ENCODE measurements at regions not wholly inside any gene's neighbourhood (a gene's known extent, or its start where the extent isn't known, plus 50 kb on each side); places are given as distances from the start of the nearest gene placed in this dataset.

GRCh38 chr9:99425923-99426842 lies 204.1 kb downstream of the SEC61B start:
- Histone ChIP-seq H3K4me3 (ENCODE audit: low read depth in 1 of 2, low read length in 2 of 2) (no peak overlapping the region), H3K9me3 (ENCODE audit: low read length) (no peaks in the 10 kb centered on the region), H3K9ac (ENCODE audit: low read length) (no peak overlapping the region), H3K4me1 (ENCODE audit: insufficient read depth, low read length) (no peaks in the 10 kb centered on the region), H3K27me3 (ENCODE audit: control insufficient read depth in 1 of 2, insufficient read depth in 2 of 2, low read length in 2 of 2) (no peaks in the 10 kb centered on the region), H3K27ac (ENCODE audit: low read depth, low read length) (no peak overlapping the region), H3K36me3 (ENCODE audit: insufficient read depth, low read length) (no peaks in the 10 kb centered on the region)

- Histone ChIP-seq H3K9me3 (ENCODE audit: low read length) (no peaks in the 10 kb centered on the region), H3K9ac (ENCODE audit: low read length) (no peak overlapping the region), H3K4me3 (ENCODE audit: low read depth in 1 of 2, low read length in 2 of 2) (no peak overlapping the region), H3K27me3 (ENCODE audit: control insufficient read depth in 1 of 2, insufficient read depth in 2 of 2, low read length in 2 of 2) (no peaks in the 10 kb centered on the region), H3K36me3 (ENCODE audit: insufficient read depth, low read length) (no peaks in the 10 kb centered on the region), H3K27ac (ENCODE audit: low read depth, low read length) (no peak overlapping the region), H3K4me1 (ENCODE audit: insufficient read depth, low read length) (no peaks in the 10 kb centered on the region)
These were observed 205.2 kb downstream of the SEC61B start for GRCh38 chr9:99427260-99427659.

GRCh38 chr9:99430301-99430700 lies 208.2 kb downstream of the SEC61B start:
- Histone ChIP-seq H3K27me3 (ENCODE audit: control insufficient read depth in 1 of 2, insufficient read depth in 2 of 2, low read length in 2 of 2) (no peaks in the 10 kb centered on the region), H3K36me3 (ENCODE audit: insufficient read depth, low read length) (no peaks in the 10 kb centered on the region), H3K27ac (ENCODE audit: low read depth, low read length) (no peak overlapping the region), H3K9me3 (ENCODE audit: low read length) (no peaks in the 10 kb centered on the region), H3K4me3 (ENCODE audit: low read depth in 1 of 2, low read length in 2 of 2) (no peak overlapping the region), H3K9ac (ENCODE audit: low read length) (no peak overlapping the region), H3K4me1 (ENCODE audit: insufficient read depth, low read length) (no peaks in the 10 kb centered on the region)

- Histone ChIP-seq H3K27ac (ENCODE audit: low read depth, low read length) (no peak overlapping the region), H3K4me1 (ENCODE audit: insufficient read depth, low read length) (no peaks in the 10 kb centered on the region), H3K9me3 (ENCODE audit: low read length) (no peaks in the 10 kb centered on the region), H3K9ac (ENCODE audit: low read length) (no peak overlapping the region), H3K27me3 (ENCODE audit: control insufficient read depth in 1 of 2, insufficient read depth in 2 of 2, low read length in 2 of 2) (no peaks in the 10 kb centered on the region), H3K36me3 (ENCODE audit: insufficient read depth, low read length) (no peaks in the 10 kb centered on the region), H3K4me3 (ENCODE audit: low read depth in 1 of 2, low read length in 2 of 2) (no peak overlapping the region)
These were observed 209.0 kb downstream of the SEC61B start for GRCh38 chr9:99431103-99431502.

- H3K27ac ChIP-seq (ENCODE audit: low read depth, low read length), result no peak overlapping the region
- H3K9me3 ChIP-seq (ENCODE audit: low read length), result no peaks in the 10 kb centered on the region
- H3K4me3 ChIP-seq (ENCODE audit: low read depth in 1 of 2, low read length in 2 of 2), result no peak overlapping the region
- H3K9ac ChIP-seq (ENCODE audit: low read length), result no peak overlapping the region
- no peaks in the 10 kb centered on the region for H3K36me3 ChIP-seq (ENCODE audit: insufficient read depth, low read length)
- no peaks in the 10 kb centered on the region for H3K4me1 ChIP-seq (ENCODE audit: insufficient read depth, low read length)
- no peaks in the 10 kb centered on the region for H3K27me3 ChIP-seq (ENCODE audit: control insufficient read depth in 1 of 2, insufficient read depth in 2 of 2, low read length in 2 of 2)
These were observed 210.0 kb downstream of the SEC61B start for GRCh38 chr9:99432075-99432474.

GRCh38 chr9:99433095-99433494 lies 211.0 kb downstream of the SEC61B start:
- Histone ChIP-seq H3K4me1 (ENCODE audit: insufficient read depth, low read length) (no peaks in the 10 kb centered on the region), H3K36me3 (ENCODE audit: insufficient read depth, low read length) (no peaks in the 10 kb centered on the region), H3K9ac (ENCODE audit: low read length) (no peak overlapping the region), H3K4me3 (ENCODE audit: low read depth in 1 of 2, low read length in 2 of 2) (no peak overlapping the region), H3K27ac (ENCODE audit: low read depth, low read length) (no peak overlapping the region), H3K27me3 (ENCODE audit: control insufficient read depth in 1 of 2, insufficient read depth in 2 of 2, low read length in 2 of 2) (no peaks in the 10 kb centered on the region), H3K9me3 (ENCODE audit: low read length) (no peaks in the 10 kb centered on the region)

- no peak overlapping the region for H3K27ac ChIP-seq (ENCODE audit: low read depth, low read length)
- H3K4me1 ChIP-seq (ENCODE audit: insufficient read depth, low read length), result no peaks in the 10 kb centered on the region
- no peak overlapping the region for H3K4me3 ChIP-seq (ENCODE audit: low read depth in 1 of 2, low read length in 2 of 2)
- H3K9me3 ChIP-seq (ENCODE audit: low read length), result no peaks in the 10 kb centered on the region
- no peaks in the 10 kb centered on the region for H3K27me3 ChIP-seq (ENCODE audit: control insufficient read depth in 1 of 2, insufficient read depth in 2 of 2, low read length in 2 of 2)
- no peak overlapping the region for H3K9ac ChIP-seq (ENCODE audit: low read length)
- no peaks in the 10 kb centered on the region for H3K36me3 ChIP-seq (ENCODE audit: insufficient read depth, low read length)
These were observed 211.5 kb downstream of the SEC61B start for GRCh38 chr9:99433555-99433954.

- H3K27me3 ChIP-seq (ENCODE audit: control insufficient read depth in 1 of 2, insufficient read depth in 2 of 2, low read length in 2 of 2), result no peaks in the 10 kb centered on the region
- H3K9me3 ChIP-seq (ENCODE audit: low read length), result no peaks in the 10 kb centered on the region
- H3K9ac ChIP-seq (ENCODE audit: low read length), result no peak overlapping the region
- H3K27ac ChIP-seq (ENCODE audit: low read depth, low read length), result no peak overlapping the region
- no peak overlapping the region for H3K4me3 ChIP-seq (ENCODE audit: low read depth in 1 of 2, low read length in 2 of 2)
- H3K4me1 ChIP-seq (ENCODE audit: insufficient read depth, low read length), result no peaks in the 10 kb centered on the region
- no peaks in the 10 kb centered on the region for H3K36me3 ChIP-seq (ENCODE audit: insufficient read depth, low read length)
These were observed 214.5 kb downstream of the SEC61B start for GRCh38 chr9:99436616-99437015.

- Histone ChIP-seq H3K36me3 (ENCODE audit: insufficient read depth, low read length) (no peaks in the 10 kb centered on the region), H3K9ac (ENCODE audit: low read length) (no peak overlapping the region), H3K27me3 (ENCODE audit: control insufficient read depth in 1 of 2, insufficient read depth in 2 of 2, low read length in 2 of 2) (no peaks in the 10 kb centered on the region)
These were observed 215.1 kb downstream of the SEC61B start for GRCh38 chr9:99437145-99437544.

GRCh38 chr9:99438596-99438995 lies 216.5 kb downstream of the SEC61B start:
- no peaks in the 10 kb centered on the region for H3K27me3 ChIP-seq (ENCODE audit: control insufficient read depth in 1 of 2, insufficient read depth in 2 of 2, low read length in 2 of 2)
- H3K27ac ChIP-seq (ENCODE audit: low read depth, low read length), result no peak overlapping the region
- no peaks in the 10 kb centered on the region for H3K36me3 ChIP-seq (ENCODE audit: insufficient read depth, low read length)

More at GRCh38 chr9:99437145-99437544, 215.1 kb downstream of the SEC61B start:
- H3K4me3 ChIP-seq (ENCODE audit: low read depth in 1 of 2, low read length in 2 of 2), result no peak overlapping the region
- no peak overlapping the region for H3K27ac ChIP-seq (ENCODE audit: low read depth, low read length)
- H3K4me1 ChIP-seq (ENCODE audit: insufficient read depth, low read length), result no peaks in the 10 kb centered on the region
- H3K9me3 ChIP-seq (ENCODE audit: low read length), result no peaks in the 10 kb centered on the region

GRCh38 chr9:99441829-99442228 lies 219.7 kb downstream of the SEC61B start:
- Histone ChIP-seq H3K4me3 (ENCODE audit: low read depth in 1 of 2, low read length in 2 of 2) (no peak overlapping the region), H3K4me1 (ENCODE audit: insufficient read depth, low read length) (no peaks in the 10 kb centered on the region), H3K9me3 (ENCODE audit: low read length) (no peaks in the 10 kb centered on the region), H3K9ac (ENCODE audit: low read length) (no peak overlapping the region), H3K27me3 (ENCODE audit: control insufficient read depth in 1 of 2, insufficient read depth in 2 of 2, low read length in 2 of 2) (no peaks in the 10 kb centered on the region), H3K36me3 (ENCODE audit: insufficient read depth, low read length) (no peaks in the 10 kb centered on the region), H3K27ac (ENCODE audit: low read depth, low read length) (no peak overlapping the region)

More at GRCh38 chr9:99438596-99438995, 216.5 kb downstream of the SEC61B start:
- Histone ChIP-seq H3K4me1 (ENCODE audit: insufficient read depth, low read length) (no peaks in the 10 kb centered on the region), H3K9ac (ENCODE audit: low read length) (no peak overlapping the region), H3K4me3 (ENCODE audit: low read depth in 1 of 2, low read length in 2 of 2) (no peak overlapping the region), H3K9me3 (ENCODE audit: low read length) (no peaks in the 10 kb centered on the region)

GRCh38 chr9:99445371-99445891 lies 223.3 kb downstream of the SEC61B start:
- H3K9me3 ChIP-seq (ENCODE audit: low read length), result no peaks in the 10 kb centered on the region
- no peak overlapping the region for H3K27ac ChIP-seq (ENCODE audit: low read depth, low read length)
- H3K4me1 ChIP-seq (ENCODE audit: insufficient read depth, low read length), result no peaks in the 10 kb centered on the region
- H3K27me3 ChIP-seq (ENCODE audit: control insufficient read depth in 1 of 2, insufficient read depth in 2 of 2, low read length in 2 of 2), result no peaks in the 10 kb centered on the region
- H3K36me3 ChIP-seq (ENCODE audit: insufficient read depth, low read length), result no peaks in the 10 kb centered on the region
- no peak overlapping the region for H3K9ac ChIP-seq (ENCODE audit: low read length)
- no peak overlapping the region for H3K4me3 ChIP-seq (ENCODE audit: low read depth in 1 of 2, low read length in 2 of 2)

Data from muscle layer of colon (tissue), 2 donors.